ENCODE measurements at regions not wholly inside any gene's neighbourhood (a gene's known extent, or its start where the extent isn't known, plus 50 kb on each side); places are given as distances from the start of the nearest gene placed in this dataset.

DNA sequence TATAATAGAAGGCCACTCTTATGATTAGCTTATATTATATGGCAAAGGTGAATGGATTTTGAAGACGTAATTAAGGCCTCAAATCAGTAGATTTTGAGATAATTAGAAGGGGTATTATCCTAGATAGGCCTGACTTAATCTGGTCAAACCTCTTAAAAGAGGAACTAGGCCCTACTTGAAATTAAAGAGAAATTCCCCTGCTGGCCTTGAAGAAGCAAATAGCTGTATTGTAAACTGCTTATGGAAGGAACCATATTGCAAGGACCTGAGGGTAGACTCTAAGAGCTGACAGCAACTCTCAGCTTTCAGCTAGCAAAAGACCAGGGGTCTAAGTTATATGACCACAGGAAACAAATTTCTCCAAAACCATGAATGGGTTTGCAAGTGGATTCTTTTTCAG, 219.0 kb upstream of the ONECUT1 start:
- no peak for DNase-seq

DNA sequence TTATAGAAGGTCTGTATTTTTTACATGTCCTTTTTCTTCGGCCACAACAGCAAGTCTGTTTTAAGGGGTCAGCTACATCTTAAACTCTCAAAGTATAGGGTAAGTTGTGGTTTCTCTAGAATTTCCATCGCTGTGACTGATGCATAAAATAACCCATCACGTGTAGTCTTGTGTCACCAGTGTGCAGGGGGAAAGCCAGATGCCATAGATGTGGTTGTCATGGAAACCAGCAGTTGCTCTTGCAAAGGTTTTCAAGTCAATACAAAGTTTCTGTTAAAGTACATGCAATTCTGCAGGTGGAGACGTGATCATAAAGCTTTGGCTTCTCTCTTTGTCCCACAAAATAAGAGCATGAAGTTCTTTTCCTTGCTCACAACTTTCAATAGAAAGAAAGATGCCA, 210.3 kb upstream of the ONECUT1 start:
- no peak for DNase-seq

DNA sequence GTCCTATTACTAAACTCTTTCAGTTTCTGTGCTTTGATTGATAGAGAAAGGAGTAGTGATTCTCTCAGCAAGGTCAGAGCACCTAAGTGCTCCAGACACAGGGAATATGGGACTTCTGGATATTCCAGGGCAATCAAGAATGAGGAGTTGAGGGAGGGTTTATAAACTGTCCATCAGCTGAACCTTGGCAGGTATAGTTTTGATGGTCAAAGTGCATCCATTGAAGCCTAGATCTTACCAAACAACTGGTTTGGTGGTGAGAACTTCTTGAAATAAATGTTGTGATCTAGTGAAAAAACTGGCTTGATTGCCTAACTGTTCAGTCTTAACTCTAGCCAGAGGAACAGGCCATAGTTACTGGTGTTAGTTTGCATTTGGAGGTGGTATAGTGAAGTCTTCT, 207.0 kb upstream of the ONECUT1 start:
- no peak for DNase-seq

- DNase-seq, result no peak
Measured at GRCh38 chr15:52994290-52994689, 204.2 kb upstream of the ONECUT1 start.

- no peak for DNase-seq
Measured at GRCh38 chr15:52984507-52984906, 194.4 kb upstream of the ONECUT1 start.

GRCh38 chr15:52980446-52980845, 190.3 kb upstream of the ONECUT1 start:
- DNase-seq, result no peak

DNA sequence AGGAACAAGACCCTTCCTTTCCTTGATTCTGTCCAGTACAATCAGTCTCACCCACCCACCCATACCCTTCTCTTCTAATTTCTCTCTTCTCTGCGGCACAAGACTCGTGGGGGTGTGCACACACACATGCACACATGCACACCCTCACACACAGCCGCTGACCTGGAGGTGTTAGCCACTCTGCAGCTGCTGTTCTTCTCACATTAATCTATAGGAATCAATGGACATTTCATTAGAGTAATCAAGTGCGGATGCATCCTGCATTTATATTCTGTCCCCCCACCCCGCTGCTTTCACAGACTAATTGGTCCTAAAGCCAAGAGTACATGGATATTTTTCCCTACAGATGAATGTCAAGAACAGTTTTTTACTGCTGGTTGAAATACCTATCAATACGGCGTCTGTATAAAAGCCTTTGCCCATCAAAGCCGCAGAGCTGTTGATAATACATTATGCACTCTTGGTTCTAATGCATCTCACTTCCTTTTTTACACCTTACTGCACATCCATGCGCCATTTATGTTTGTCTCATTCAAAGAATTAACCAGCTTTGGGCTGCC, 186.5 kb upstream of the ONECUT1 start:
- DNase-seq, result no peak

- DNase-seq, result no peak
Measured at GRCh38 chr15:52975941-52976449, 185.9 kb upstream of the ONECUT1 start.

DNA sequence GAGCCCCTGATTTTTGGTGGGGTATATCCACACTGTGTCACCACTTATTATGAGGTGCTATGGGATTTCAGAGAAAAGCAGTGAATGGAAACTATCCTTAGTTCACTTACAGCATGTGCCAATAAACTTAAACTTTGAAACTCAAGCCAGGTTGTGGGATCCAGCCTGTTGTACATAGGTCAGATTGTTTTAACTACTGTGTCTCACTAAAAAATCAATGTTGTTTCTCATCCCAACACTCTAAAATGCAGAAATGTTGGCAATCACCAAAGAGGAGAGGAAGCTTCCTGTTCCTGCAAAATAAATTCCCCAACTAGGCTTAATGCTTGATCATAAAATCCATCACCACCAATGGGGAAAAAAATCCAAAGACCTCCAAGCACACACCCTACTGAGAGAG, 173.7 kb upstream of the ONECUT1 start:
- DNase-seq, result no peak

DNA sequence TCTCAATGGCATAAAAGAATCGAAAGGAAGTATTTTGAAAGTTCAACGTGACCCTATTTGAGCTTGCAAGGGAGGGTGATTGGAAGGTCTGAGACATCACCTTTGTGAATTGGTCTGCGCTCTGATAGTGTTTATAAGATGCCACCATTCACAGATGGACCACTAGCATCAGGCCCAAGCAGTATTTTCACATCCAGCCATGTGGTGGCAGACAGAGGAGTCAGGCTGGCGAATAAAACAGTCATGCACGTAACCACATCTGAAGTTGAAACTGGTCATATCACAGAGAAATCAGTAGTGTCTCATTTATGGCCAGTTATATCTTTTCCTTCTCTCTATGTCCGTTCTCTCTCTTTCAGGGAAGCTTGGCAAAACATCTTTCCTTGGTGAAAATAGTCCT, 170.1 kb upstream of the ONECUT1 start:
- no peak for DNase-seq

- no peak for DNase-seq
Measured at GRCh38 chr15:52943746-52944145, 153.6 kb upstream of the ONECUT1 start.

GRCh38 chr15:52936489-52936888, 146.4 kb upstream of the ONECUT1 start:
- no peak for DNase-seq

DNA sequence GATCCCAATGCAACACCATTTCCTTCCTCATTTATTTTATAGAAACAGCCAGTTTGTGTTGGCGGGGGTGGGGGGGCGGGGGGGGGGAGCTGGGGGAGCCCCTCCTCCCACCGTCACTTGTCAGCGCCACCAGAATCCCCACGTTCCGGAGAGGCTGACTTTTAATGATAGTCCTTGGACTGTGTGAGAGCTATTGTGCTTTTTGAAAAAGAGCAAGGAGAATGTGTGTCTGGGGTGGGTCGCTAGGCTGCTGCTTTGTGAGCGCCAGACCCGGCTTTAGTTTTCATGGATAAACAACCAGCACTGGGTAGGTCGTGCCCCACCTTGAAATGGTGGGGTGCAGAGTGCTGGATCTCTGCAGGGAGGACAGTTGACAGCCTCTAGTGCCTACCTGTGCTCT, 135.0 kb upstream of the ONECUT1 start:
- no peak for DNase-seq

DNA sequence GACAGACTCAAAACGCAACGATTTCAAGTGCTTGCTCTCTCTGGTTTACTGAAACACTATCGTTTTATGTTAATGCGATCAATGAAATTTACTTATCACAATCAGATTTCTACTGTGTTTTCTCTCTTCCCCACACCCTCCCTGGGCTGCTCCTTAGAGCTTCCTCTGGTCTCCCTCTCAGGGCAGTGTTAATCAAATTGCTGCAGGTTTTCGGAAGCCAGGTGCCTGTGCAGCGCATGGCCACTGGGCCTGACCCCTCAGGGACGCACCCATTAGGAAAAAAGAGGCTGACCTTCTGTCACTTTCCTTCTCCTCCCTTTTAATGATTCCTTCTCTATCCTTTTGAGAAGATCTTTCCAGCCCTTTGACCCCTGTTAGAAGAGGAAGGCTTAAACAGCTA, 134.5 kb upstream of the ONECUT1 start:
- no peak for DNase-seq

- DNase-seq, result no peak
Measured at GRCh38 chr15:52923626-52924025, 133.5 kb upstream of the ONECUT1 start.

DNA sequence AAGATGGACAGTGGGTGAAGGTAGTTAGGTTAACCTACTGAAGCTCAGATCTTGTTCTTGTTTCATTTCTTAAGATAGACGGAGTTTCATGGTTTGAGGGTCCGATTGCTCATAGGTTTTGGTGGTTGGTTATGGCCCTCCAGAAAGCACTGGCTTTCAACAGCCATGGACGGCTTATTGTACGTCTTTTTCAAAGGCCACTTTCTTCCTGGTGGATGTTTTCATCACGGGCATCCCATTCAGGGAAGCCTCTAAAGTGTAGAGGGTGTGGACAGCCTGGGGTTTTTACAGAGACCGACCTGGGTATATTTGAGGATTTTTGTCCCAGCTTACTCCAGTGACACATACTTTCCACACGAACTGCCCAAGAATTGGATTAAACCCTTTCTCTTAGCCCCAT, 132.7 kb upstream of the ONECUT1 start:
- no peak for DNase-seq

GRCh38 chr15:52912172-52912571, 122.0 kb upstream of the ONECUT1 start:
- no peak for DNase-seq

DNA sequence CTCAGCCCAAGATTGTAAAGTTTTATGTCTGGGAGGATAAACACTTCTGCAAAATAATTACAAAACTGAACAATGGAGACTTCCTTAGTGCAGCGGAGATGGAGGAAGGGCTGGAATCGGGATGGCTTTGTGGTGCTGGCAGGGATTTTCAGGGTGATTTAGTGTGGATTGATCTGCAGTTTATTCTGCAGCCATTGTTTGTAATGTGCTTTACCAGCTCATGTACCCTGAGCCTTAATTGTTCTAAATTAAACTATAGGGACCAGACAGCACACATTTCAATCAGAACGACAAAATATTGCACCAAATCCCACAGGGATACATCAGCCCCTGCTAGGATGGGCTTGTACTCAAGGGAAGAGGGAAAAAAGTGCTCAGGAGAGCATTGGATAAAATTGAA, 103.2 kb upstream of the ONECUT1 start:
- DNase-seq, result no peak

- DNase-seq, result no peak
Measured at GRCh38 chr15:52879904-52880303, 89.8 kb upstream of the ONECUT1 start.

GRCh38 chr15:52879145-52879544, 89.0 kb upstream of the ONECUT1 start:
- no peak for DNase-seq

GRCh38 chr15:52876991-52877663, 87.0 kb upstream of the ONECUT1 start:
- DNase-seq, result no peak

DNA sequence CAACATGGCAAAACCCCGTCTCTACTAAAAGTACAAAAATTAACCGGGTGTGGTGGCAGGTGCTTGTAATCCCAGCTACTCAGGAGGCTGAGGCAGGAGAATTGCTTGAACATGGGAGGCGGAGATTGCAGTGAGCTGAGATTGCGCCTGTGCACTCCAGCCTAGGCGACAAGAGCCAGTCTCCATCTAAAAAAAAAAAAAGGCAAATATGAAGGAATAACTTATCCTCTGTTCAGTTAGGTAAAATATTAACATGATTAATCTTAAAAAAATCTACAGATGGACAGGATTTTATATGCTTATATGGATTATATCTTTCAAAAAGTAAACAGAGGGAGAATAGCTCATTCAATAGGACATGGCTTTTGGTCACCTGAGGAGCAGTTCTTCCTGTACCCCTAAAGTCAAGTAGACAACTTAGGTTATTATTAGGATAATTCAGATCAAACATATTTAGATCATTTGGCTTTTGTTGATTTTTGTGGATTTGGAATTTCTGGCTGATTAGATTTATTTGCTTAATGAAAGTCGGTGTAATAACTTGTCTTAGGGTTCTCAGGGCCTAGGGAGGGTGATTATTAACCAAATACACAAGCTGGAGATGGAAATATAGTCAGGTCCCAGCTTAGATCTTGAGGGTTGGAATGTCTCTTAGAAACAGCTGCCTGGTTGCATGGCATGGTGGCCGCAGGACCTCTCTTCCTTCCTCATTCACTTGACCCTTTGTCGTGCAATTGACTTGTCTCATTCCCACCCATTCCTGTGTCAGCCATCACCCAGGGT, 82.1 kb upstream of the ONECUT1 start:
- DNase-seq, result no peak

DNA sequence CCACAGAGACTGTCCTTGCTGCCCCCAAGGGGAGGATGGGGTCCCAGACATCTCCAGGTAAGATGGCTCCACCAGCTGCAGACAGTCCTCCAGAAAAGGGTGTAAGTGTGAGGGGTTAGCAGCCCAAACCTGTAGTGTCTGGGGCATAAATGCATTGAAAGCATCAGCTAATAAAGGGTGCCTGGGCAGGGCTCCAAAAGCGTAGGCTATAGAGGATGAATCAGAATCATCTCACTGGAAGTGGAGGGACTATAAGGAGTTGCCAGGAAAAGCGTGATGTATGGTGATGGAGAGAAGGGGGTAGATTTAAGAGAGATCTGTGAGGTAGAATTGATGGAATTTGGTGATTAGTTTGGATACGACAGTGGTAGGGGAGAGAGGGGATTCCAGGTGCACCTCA, 79.9 kb upstream of the ONECUT1 start:
- DNase-seq, result no peak

GRCh38 chr15:52866698-52867097, 76.6 kb upstream of the ONECUT1 start:
- DNase-seq, result no peak
